ENCODE measurements at regions not wholly inside any gene's neighbourhood (a gene's known extent, or its start where the extent isn't known, plus 50 kb on each side); places are given as distances from the start of the nearest gene placed in this dataset.

DNA sequence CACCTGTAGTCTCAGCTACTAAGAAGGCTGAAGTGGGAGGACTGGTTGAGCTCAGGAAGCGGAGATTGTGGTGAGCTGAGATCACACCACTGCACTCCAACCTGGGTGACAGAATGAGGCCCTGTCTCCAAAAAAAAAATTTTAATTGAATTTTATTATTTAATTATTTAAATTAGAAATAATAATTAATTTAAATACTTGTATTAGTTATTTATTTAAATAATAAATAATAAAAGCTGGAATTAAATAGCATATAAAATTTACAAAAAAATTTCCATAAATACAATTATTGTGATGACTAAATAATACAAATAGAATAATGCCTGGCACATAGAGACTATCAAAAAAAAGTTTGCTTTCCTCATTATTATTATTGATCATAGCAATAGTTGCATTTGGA, 371.5 kb downstream of the KCNA4 start:
- intact Hi-C loops (cut with micrococcal nuclease), result no loop called here
- BruUV-seq (replicated peaks), result no TSS peak
- no peaks in the 10 kb centered on the region for H3K36me3 ChIP-seq (ENCODE audit: low read depth, low read length)
- DNase-seq, result no peak
- H3K4me3 ChIP-seq (ENCODE audit: low read length), result no peak overlapping the region
- no peaks in the 10 kb centered on the region for H3K79me2 ChIP-seq (ENCODE audit: low read length)
- no peak overlapping the region for H3K9ac ChIP-seq (ENCODE audit: low read length)
- TF ChIP-seq EZH2phosphoT487 (IDR thresholded peaks at IDR 0.05; ENCODE audit: borderline replicate concordance, low read length) (no peak), EZH2 (IDR thresholded peaks at IDR 0.05; ENCODE audit: low read length, unreplicated experiment) (no peak)
- TF ChIP-seq, protein P1, sequence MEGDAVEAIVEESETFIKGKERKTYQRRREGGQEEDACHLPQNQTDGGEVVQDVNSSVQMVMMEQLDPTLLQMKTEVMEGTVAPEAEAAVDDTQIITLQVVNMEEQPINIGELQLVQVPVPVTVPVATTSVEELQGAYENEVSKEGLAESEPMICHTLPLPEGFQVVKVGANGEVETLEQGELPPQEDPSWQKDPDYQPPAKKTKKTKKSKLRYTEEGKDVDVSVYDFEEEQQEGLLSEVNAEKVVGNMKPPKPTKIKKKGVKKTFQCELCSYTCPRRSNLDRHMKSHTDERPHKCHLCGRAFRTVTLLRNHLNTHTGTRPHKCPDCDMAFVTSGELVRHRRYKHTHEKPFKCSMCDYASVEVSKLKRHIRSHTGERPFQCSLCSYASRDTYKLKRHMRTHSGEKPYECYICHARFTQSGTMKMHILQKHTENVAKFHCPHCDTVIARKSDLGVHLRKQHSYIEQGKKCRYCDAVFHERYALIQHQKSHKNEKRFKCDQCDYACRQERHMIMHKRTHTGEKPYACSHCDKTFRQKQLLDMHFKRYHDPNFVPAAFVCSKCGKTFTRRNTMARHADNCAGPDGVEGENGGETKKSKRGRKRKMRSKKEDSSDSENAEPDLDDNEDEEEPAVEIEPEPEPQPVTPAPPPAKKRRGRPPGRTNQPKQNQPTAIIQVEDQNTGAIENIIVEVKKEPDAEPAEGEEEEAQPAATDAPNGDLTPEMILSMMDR (conservative IDR thresholded peaks at IDR 0.05; ENCODE audit: low read depth, low read length), result no peak
- no peak overlapping the region for H3K4me2 ChIP-seq (ENCODE audit: low read length)
- no peaks in the 10 kb centered on the region for H3K27me3 ChIP-seq (ENCODE audit: low read length)
- no peak overlapping the region for H3K27ac ChIP-seq (ENCODE audit: low read length)
- no peaks in the 10 kb centered on the region for H3K9me3 ChIP-seq (ENCODE audit: low read length)
- no peaks in the 10 kb centered on the region for H3K4me1 ChIP-seq (ENCODE audit: insufficient read depth, low read length)
- H3K9me2 ChIP-seq (replicated peaks; ENCODE audit: low read length), result no peaks in the 10 kb centered on the region
- H4K20me1 ChIP-seq (ENCODE audit: low read length), result no peaks in the 10 kb centered on the region
- CTCF ChIA-PET, result no interaction called here
- no peak overlapping the region for H2AFZ ChIP-seq (ENCODE audit: low read length)
- POLR2A ChIA-PET (ENCODE audit: unreplicated experiment), result no interaction called here
- H3F3A ChIP-seq (ENCODE audit: low read length, unreplicated experiment), result no peaks in the 10 kb centered on the region
- no peak for ATAC-seq

DNA sequence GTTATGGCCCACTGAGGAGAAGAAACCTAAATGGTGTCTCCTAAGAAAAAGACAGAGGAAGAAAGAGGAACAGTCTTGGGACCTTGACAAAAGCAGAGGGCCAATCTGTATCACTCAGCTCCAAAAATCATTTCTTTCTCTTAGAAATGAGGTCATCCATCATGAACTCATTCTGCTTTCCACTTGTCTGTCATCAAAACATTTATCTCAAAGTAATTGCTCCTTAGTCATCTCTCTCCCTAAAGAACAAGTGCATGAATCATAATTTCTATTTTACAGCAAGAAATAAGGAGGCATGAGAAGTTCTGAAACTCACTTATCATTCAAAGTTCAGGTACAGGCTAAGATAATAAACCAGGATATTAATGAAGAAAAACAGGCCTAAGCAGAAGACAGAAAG, 375.6 kb downstream of the KCNA4 start:
- Histone ChIP-seq H3F3A (ENCODE audit: low read length, unreplicated experiment) (no peaks in the 10 kb centered on the region), H3K27ac (ENCODE audit: low read length) (no peak overlapping the region), H3K27me3 (ENCODE audit: low read length) (no peaks in the 10 kb centered on the region), H3K79me2 (ENCODE audit: low read length) (no peaks in the 10 kb centered on the region), H3K4me3 (ENCODE audit: low read length) (no peak overlapping the region), H2AFZ (ENCODE audit: low read length) (no peak overlapping the region), H3K9ac (ENCODE audit: low read length) (no peak overlapping the region), H3K36me3 (ENCODE audit: low read depth, low read length) (no peaks in the 10 kb centered on the region), H3K4me2 (ENCODE audit: low read length) (no peak overlapping the region), H4K20me1 (ENCODE audit: low read length) (no peaks in the 10 kb centered on the region), H3K9me3 (ENCODE audit: low read length) (no peaks in the 10 kb centered on the region), H3K4me1 (ENCODE audit: insufficient read depth, low read length) (no peaks in the 10 kb centered on the region), H3K9me2 (replicated peaks; ENCODE audit: low read length) (no peaks in the 10 kb centered on the region)
- intact Hi-C loops (cut with micrococcal nuclease), result no loop called here
- CTCF ChIA-PET, result no interaction called here
- DNase-seq, result no peak
- no TSS peak for BruUV-seq (replicated peaks)
- no peak for ATAC-seq
- POLR2A ChIA-PET (ENCODE audit: unreplicated experiment), result no interaction called here
- TF ChIP-seq, protein P1 (conservative IDR thresholded peaks at IDR 0.05; ENCODE audit: low read depth, low read length), result no peak
- TF ChIP-seq EZH2 (IDR thresholded peaks at IDR 0.05; ENCODE audit: low read length, unreplicated experiment), result no peak
- TF ChIP-seq EZH2phosphoT487 (IDR thresholded peaks at IDR 0.05; ENCODE audit: borderline replicate concordance, low read length), result no peak

DNA sequence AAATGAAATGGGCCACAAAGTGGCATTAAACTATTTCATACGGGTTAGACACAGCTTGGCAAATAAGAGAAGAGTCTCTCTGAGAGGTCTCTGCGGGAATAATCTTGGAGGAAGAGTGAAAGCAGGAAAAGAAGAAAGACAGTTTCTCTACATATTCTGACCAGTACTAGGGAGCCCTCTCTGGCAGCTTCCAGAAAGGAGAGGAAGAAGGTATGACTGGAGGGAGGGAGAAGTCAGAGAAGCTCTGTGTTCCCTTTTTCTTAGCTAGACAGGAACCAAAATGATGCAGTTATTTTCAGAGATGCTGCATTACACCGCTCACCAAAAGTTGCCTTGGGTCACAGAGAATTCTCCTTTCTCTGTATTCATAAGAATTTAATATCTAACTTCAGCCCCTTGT, 382.1 kb downstream of the KCNA4 start:
- ATAC-seq, result no peak
- Histone ChIP-seq H3K4me2 (ENCODE audit: low read length) (no peak overlapping the region), H3K9me3 (ENCODE audit: low read length) (no peaks in the 10 kb centered on the region), H4K20me1 (ENCODE audit: low read length) (no peaks in the 10 kb centered on the region), H3K9ac (ENCODE audit: low read length) (no peak overlapping the region), H3K36me3 (ENCODE audit: low read depth, low read length) (no peaks in the 10 kb centered on the region), H3K27ac (ENCODE audit: low read length) (no peak overlapping the region), H2AFZ (ENCODE audit: low read length) (no peak overlapping the region), H3K79me2 (ENCODE audit: low read length) (no peaks in the 10 kb centered on the region), H3K9me2 (replicated peaks; ENCODE audit: low read length) (no peaks in the 10 kb centered on the region), H3K4me1 (ENCODE audit: insufficient read depth, low read length) (no peaks in the 10 kb centered on the region), H3F3A (ENCODE audit: low read length, unreplicated experiment) (no peaks in the 10 kb centered on the region), H3K27me3 (ENCODE audit: low read length) (no peaks in the 10 kb centered on the region), H3K4me3 (ENCODE audit: low read length) (no peak overlapping the region)
- TF ChIP-seq, protein P1 (conservative IDR thresholded peaks at IDR 0.05; ENCODE audit: low read depth, low read length), result no peak
- no peak for TF ChIP-seq EZH2phosphoT487 (IDR thresholded peaks at IDR 0.05; ENCODE audit: borderline replicate concordance, low read length)
- no peak for TF ChIP-seq EZH2 (IDR thresholded peaks at IDR 0.05; ENCODE audit: low read length, unreplicated experiment)
- no TSS peak for BruUV-seq (replicated peaks)
- no peak for DNase-seq
- intact Hi-C loops (cut with micrococcal nuclease), result loop anchor here (1.0 to 5.0 kb wide), 2 partner anchors 186 to 202 kb away; no protein-coding TSS in a partner anchor
- POLR2A ChIA-PET (ENCODE audit: unreplicated experiment), result no interaction called here
- CTCF ChIA-PET, result no interaction called here
